Erythroblast (primary cell): ENCODE measurements at regions not wholly inside any gene's neighbourhood (a gene's known extent, or its start where the extent isn't known, plus 50 kb on each side); places are given as distances from the start of the nearest gene placed in this dataset.

Source experiments
- GATA1 ChIP-seq: IDR thresholded peaks from 2 replicates; pipeline ENCODE4 v1.6.1; 2011; ENCODE audit warnings: low read depth, mild to moderate bottlenecking, control low read depth, low read length, moderate library complexity
- POLR2A ChIP-seq: IDR thresholded peaks from 2 replicates; pipeline ENCODE4 v1.6.1; 2011; ENCODE audit warnings: mild to moderate bottlenecking, low read length

- TF ChIP-seq POLR2A (no peak), GATA1 (no peak)
Observed at GRCh38 chr1:48093147-48093546, 96.0 kb upstream of the TRABD2B start.
